ENCODE measurements at regions not wholly inside any gene's neighbourhood (a gene's known extent, or its start where the extent isn't known, plus 50 kb on each side); places are given as distances from the start of the nearest gene placed in this dataset.
"Not testable (repeated sequence)": the region's sequence is repeated elsewhere in the genome, so short reads cannot be mapped to it uniquely, and the experiment has no call there.

DNA sequence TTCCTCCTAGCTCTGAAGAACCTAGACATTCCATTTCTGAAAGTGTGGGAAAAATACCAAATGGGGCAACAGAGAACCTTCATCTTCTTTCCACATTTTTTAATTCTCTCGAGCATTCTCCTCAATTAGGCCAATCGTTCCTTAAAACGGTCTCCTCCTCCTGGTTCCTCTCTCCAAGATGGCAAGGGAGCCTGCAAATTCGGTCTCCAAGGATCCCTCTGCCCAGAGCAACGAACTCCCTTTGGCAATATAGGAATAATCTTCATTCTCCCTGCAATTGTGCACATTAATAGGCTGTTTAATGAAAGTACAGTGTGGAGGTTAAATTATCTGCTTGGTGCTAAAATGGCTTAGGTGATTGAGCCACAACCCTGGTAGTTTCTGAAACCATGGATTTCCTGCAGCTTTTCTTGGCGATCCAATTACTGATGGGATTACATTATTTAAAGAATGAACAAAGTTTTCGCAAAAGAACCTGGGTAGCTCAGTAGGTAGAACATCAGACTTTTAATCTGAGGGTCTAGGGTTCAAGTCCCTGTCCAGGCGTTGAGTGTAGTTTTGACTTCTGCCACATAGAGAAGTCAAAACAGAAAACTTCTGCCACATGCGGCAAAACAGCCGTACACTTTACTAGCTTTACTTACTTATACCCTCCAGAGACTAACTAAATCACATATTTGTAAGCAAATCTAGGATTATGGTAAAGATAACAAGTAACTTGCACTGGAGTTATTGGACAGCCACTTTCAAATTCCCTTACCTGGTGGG is 102.9 kb upstream of the ZNF184 start:
- DNase-seq = no peak

DNA sequence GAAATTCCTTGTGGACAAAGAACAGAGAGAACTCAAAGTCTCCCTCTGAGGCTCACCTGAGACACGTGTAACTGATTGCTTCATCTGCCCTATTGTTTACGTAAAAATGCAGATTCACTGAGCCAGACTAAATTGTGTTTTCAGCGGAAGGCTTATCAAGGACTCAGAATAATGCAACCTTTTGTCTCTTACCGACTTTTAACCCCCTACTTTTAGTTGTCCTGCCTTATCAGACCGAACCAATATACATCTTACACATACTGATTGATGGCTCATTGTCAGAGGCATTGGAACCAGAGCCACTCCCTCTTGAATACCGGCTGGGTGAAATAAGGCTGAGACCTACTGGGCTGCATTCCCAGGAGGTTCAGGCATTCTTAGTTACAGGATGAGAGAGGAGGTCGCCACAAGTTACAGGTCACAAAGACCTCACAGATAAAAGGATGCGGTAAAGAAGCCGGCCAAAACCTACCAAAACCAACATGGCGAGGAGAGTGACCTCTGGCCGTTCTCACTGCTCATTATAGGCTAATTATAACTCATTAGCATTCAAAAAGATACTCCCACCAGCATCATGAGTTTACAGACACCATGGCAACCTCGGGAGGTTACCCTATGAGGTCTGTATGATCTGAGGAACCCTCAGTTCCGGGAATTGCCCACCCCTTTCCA is 95.5 kb upstream of the ZNF184 start:
- DNase-seq = no peak

DNA sequence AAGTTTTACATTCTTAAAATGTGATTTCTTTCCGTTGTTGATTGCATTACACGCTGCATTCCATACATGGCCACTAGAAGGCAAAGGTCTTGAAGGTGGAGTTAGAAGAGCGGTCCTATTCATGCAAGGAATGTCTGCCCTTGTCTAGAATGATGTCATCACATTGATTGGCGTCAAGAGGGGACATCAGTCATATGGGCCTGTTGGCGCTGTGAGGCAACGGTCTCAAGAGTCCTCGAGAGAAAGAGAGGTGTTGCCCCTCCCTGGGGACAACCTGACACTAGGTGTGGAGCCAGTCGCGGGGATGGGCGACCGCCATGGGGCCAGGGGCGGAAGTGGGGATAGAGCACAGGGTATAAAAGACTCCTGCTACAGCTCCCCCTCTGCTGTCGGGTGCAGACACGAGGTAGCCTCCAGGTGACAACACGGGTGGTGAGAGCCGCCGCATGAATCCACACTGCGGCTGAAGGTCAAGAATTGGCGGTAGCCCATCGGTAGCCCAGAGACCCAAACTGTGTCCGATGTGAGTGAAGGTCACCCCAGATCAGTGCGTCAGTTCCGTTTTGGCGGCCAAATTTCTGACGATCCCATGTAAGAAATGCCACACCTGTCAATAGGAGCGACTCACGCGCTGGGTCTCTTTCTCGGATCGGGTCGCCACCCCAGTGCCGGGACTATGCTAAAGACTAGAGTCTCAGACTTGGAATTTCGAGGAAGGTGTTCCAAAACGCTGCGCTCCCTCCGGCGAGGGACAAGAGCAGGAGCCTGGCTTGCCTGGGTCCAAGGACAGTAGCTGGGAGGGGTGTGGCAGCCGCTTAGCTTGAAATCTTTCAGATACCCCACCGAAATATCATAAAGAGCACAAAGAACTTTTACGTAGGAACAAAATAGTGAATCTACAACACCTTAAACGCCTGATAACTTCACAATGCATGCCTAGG is 93.2 kb upstream of the ZNF184 start:
- DNase-seq = no peak

DNA sequence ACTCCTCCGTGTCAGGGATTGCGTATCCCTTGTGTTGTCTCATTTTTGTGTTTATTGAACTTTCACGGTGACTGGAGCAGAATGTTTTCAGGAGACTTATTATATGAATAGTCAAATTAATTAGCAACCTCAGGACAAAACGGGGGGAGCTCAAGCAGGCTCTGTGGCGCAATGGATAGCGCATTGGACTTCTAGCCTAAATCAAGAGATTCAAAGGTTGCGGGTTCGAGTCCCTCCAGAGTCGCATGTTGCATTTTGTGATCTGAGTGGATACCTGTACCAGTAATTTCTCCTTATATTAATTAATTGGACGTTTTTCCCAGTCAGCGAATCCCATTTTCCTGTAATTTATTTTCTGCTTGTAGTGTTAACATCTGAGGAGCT is 89.1 kb upstream of the ZNF184 start:
- no peak for DNase-seq

DNA sequence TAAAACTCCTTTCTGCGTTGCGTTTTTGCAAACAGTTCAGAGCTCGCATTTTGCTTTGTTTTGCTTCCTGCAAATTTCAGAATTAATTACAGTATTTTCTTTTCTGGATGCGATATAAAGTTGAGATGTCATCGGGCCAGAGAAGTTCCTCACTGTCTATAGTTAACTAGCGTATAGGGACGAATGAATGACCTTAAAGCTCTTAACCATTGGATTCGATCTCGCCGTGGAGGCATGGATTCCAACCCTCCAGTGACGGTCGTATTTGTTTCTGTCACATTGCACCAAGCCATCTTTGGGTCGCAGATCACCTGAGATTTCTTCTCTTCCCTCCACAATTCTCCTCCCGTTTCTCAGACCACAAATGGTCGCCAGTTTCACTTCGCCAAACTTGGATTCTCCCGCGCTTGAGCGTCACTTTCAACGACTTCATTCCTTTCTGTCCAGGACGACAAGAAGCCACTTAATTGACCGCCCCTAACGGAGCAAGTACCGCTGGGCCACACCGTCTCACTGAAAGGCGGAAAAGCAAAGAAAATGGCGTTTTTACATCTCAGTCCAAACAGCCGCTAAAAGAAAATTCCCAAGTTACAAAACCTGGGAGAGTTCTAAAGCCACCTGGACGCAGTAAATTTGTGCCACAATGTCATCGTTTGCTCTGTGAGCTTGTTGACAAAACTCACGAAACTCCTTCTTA is 85.3 kb upstream of the ZNF184 start:
- no peak for DNase-seq

DNA sequence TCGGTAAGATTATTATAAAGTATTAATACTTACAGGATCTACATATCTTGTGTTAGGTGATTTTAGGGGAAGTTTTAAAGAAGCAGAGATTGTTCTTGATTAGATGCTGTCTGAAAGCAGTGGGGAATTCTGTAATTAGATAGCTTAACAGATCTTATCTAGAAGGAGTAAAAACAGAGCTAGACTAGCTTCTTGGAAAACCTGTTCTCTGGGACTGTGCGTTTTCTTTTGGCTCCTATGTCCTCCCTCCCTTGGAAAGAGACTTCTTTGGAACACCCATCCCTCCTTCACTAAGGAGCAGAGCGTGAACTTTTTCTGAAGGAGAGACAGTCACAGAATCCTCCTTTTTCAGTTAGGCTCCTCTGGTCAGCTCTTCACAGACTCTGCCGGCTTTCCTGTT is 83.5 kb upstream of the ZNF184 start:
- DNase-seq = no peak

DNA sequence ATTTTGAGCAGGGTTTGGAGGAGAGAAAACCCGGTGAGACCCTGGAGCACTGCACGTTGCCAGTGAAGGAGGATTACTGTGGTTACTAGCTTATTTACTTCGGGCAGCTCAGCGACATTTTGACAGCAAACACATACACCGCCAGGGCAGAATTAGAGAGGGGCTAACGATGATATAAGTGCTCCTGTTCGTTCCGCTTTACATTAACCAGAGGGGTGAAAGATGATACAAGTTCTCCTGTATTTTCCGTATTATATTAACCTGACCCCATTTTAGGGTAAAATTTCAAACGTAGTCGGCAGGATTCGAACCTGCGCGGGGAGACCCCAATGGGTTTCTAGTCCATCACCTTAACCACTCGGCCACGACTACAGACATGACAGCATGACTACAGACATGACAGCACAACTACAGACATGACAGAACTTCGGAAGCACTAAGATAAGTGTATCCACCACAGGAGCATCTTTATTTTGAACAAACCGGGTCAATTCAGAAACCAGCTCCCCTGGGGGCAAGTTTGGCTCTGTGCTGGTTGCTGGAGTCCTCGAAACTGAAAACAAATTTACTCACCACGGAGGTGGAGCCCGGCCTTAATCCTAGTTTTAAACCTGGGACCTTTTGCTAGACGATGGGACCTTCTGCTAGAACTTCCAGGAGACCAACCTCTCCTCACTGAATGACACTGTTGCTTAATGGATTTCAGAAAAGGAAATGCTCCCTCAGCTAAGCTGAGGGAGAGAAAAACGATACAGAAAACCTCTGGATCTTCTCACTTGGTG is 80.4 kb upstream of the ZNF184 start:
- peak; percentile 24 to 69 for DNase-seq

DNA sequence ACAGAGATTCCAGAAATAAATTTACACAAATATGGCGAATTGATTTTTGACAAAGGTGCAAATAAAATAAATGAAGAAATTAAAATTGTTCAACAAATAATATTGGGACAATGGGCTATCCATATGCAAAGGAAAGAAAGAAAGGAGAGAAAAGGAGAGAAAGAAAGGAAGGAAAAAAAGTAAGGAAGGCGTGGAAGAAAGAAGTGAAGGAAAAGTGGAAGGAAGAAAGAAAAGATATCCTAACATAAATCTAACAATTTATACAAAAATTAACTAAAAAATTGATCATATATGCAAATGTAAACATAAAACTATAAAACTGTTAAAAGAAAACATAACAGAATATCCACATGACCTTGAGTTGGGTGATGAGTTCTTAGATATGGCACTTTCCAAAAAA is 78.7 kb upstream of the ZNF184 start:
- no peak for DNase-seq

DNA sequence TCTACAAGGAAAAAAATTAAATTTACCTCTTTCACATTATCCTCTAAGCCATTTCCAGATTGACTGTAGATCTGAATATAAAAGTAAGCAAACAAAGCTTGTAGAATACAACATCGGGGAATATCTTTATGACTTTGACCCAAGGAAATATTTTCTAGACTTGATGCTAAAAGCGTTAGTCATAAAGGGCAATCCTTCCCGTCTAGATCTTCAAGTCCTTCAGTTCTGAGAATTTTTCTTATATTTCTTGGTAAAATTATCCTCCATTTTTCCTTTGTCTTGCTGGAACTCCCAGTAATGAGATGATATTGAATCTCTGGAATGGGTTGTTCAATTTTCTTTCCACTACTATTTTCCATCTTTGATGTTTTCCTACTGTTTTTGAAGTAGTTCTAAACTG is 77.8 kb upstream of the ZNF184 start:
- DNase-seq = no peak

DNA sequence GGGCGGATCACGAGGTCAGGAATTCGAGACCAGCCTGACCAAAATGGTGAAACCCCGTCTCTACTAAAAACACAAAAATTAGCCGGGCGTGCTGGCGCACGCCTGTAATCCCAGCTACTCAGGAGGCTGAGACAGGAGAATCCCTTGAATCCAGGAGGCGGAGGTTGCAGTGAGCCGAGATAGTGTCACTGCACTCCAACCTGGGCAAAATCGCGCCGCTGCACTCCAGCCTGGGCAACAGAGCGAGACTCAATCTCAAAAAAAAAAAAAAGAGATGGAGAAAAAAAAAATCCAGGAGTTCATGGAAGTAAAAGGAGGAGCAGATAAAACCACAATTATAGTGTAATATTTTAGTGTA is 76.3 kb upstream of the ZNF184 start:
- DNase-seq = not testable (repeated sequence)

DNA sequence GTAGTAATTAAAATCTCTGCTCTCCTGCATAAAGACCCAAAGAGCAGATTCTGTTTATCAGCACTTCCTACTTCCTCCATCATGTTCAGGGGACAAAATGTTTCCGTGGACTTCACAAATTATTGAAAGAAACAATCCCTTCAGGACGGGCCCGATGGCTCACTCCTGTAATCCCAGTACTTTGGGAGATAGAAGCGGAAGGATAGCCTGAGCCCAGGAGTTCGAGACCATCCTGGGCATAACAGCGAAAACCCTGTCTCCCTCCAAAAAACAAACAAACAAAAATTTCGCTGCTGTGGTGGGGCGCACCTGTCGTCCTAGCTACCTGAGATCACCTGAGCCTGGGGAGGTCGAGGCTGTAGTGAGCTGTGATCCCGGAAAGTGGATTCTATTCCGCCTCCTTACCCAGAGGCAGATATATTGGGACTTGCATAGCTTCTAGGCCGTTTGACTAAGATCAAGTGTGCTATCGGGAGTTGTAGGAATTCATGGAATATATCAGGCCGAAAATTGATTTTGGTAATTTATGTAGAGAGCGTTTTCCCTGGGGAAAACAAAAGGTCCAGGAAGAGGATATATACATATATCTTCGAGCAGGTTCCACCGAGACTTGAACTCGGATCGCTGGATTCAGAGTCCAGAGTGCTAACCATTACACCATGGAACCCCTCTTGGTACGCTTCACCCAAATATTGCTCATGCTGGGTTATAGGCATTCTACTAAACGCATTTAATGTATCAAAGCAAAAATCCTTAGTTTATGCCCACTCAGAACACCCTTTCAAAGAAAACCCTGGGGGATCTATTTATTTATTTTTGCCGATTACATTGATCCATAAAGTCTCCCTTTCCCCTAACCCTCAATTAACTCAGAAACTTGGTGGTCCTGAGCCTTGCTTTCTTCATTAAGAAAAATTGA is 74.5 kb upstream of the ZNF184 start:
- DNase-seq = peak in 1 of 2 donors; percentile 60

DNA sequence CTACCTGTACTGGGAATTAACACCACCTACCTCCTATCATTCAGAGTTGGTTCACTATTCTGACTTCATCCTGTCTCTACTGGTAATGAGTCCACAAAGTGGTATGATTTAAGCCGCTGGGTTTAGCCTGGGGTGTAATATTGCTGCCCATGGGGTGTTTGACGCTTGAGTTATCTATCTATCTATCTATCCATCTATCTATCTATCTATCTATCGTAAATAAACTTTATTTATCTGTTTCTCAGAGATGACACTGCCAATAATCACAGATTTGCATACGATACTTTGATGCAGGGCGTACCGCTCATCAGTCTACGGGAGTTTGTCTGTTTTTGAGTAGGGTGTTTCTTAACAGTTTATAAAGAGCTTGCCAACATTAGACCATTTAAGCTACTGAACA is 73.6 kb upstream of the ZNF184 start:
- DNase-seq = no peak

DNA sequence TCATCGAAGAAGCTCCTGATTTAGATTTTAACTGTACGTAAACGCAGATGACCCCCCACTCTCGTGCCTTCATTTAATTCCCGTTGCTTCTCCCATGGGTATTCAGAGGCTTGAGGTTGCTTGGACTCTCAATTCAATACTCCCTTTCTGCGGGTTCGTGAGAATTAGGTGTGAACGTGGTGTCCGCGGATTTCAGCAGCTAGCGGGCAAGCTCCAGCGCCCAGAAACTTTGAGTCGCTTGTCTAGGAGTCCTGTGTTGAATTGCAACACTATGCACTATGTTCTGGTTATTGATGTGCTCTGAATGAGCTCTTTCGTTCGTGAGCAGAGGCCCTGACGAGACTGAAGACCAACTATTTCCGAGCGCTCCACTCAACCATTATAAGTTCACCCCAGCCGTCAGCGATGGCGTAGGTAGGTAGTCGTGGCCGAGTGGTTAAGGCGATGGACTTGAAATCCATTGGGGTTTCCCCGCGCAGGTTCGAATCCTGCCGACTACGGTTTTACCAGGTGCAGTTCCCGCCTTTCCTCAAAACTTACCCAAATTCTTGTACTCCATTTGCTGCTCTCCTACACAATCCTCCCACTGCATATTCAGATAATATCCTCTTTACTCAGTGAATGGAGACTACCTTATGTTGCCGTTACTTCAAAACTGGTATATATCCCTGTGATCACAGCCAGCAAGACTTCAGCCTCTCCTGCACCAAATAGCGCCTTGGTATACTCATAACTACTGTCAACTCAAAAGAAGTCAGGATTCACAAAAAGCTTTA is 72.6 kb upstream of the ZNF184 start:
- DNase-seq = peak; percentile 31 to 77

DNA sequence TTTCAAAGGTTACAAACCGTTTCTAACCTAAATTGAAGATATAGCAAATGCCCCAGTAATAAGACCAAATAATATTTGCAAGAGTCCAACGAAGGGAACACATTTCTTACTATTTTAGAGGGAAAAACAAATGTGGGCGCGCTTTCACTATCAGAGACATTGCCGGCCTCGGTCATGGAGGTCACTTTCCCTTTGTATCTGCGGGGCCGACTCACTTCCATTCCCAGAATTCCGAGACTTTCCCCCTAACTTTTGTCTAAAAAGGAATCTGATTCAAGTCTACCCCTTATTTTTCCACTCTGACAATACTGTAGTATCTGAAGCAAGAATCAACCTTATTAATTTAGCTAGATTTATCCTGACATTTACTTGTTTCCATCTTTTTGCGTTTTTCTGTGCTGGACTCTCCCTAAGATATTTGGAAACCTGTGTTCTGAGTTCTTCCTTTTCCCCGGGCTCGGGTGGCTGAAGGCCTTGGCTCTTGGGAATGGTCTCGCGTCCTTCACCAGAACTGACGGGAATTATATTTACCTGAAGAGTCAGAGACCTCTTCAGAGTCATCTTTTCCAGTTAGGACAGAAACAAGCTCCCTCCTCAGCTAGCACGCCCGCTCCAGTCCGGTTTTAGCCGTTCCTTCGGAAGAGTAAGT is 71.8 kb upstream of the ZNF184 start:
- DNase-seq = no peak

DNA sequence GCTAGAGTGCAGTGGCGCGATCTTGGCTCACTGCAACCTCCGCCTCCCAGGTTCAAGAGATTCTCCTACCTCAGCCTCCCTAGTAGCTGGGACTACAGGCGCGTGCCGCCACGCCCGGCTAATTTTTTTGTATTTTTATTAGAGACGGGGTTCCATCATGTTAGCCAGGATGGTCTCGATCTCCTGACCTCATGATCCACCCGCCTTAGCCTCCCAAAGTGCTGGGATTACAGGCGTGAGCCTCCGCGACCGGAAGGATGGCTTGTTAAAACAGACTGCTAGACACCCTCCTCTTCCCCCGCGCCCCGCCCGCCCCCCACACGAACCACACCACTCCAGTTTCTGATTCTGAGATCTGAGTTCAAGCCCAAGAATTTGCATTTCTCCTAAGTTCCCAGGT is 71.2 kb upstream of the ZNF184 start:
- DNase-seq = not testable (repeated sequence)

DNA sequence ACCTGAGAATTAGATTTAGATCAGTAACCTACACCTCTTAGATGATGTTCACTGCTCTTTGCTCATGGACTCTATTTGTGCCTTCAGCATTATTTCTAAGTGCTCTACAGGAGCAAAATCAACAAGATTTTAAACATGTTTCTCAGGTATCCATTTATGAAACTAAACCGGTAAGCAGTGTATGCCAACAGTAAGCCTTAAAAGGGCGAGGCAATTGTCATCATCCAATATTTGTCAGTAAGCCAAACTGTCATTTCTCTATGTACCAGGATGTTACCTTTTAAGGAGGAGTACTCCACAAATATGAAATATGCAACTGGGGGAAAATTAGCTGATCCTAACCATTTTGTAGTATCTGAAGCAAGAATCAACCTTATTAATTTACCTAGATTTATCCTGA is 69.6 kb upstream of the ZNF184 start:
- no peak for DNase-seq

DNA sequence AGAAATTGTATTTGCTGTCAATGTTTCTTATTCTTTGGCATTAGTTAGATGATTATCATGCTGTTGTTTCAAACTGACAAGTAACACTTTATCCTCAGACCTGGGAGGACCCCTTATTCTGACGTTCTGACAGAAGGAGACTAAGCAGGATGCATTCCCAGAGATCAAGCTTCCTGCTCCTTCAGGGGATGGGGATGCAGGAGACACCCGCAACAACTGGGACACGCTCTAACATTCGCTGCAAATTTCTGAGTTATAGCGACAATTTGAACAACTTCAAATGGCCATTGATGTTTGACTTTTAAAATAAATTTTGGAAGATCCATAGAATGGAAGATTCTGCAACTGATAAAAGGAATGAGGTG is 69.0 kb upstream of the ZNF184 start:
- DNase-seq = no peak

DNA sequence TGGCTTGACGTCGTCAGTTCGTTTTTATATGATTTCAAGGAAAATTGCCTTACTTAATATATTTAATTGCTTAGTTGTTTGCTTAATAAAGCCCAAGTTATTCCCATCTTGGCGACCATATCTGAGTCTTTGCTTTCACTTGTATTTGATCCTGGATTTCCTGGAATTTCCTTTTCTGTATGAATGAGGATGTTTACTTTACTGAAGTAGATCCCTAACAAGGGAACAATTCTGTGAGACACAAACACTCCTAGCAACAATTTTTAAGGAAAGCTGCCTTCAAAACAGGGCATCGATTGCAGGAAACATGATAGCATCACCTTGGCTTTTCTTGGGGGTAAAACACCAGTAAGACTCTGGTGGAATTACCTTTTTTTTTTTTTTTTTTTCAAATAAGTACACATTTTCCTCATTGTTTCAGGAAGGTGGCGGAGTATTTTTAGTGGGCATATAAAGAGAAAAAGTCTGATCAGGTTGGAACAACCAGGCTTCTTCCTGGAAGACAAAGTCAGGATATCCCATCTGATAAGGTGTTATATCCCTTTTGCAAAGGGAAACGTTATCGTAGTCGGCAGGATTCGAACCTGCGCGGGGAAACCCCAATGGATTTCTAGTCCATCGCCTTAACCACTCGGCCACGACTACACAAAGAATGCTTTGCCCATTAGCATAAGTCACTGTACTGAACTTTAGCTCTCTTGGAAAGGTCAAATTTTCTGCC is 68.5 kb upstream of the ZNF184 start:
- peak in 1 of 2 donors; percentile 51 for DNase-seq

DNA sequence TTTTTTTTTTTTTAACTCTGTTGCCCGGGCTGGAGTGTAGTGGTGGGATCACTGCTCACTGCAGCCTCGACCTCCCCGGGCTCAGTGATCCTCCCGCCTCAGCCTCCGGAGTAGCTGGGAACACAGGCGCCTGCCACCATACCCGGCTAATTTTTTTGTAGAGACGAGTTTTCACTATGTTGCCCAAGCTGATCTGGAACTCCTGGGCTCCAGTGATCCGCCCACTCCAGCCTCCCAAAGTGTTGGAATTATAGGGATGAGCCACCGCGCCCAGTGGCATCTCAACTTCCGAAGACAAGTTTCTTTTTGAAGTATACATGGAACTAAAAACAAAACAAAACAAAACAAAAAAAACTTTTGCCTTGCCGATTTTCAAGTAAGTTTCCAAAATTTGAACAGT is 66.6 kb upstream of the ZNF184 start:
- no peak for DNase-seq

All from stimulated activated CD4-positive, alpha-beta T cell treated with anti-CD3 and anti-CD28 coated beads, Interleukin-2, amount 100 ng/mL, for 24 hours (primary cell).